ENCODE measurements at regions not wholly inside any gene's neighbourhood (a gene's known extent, or its start where the extent isn't known, plus 50 kb on each side); places are given as distances from the start of the nearest gene placed in this dataset.

GRCh38 chr9:3664044-3664443, 138.2 kb upstream of the RFX3 start:
- H3K27me3 ChIP-seq (ENCODE audit: control insufficient read depth in 2 of 2, insufficient read depth in 2 of 2, low read length in 2 of 2), result no peaks in the 10 kb centered on the region
- no peak overlapping the region for H3K9ac ChIP-seq (ENCODE audit: low read depth in 1 of 2, low read length in 2 of 2)
- H3K9me3 ChIP-seq (ENCODE audit: control insufficient read depth in 2 of 2, low read length in 2 of 2), result no peaks in the 10 kb centered on the region
- H3K36me3 ChIP-seq (ENCODE audit: control insufficient read depth in 2 of 2, insufficient read depth in 2 of 2, low read length in 2 of 2), result no peaks in the 10 kb centered on the region
- H3K27ac ChIP-seq (ENCODE audit: low read depth in 2 of 2, low read length in 2 of 2), result no peak overlapping the region
- no peak overlapping the region for H3K4me3 ChIP-seq (ENCODE audit: low read length in 2 of 2)
- no peaks in the 10 kb centered on the region for H3K4me1 ChIP-seq (ENCODE audit: control insufficient read depth in 2 of 2, insufficient read depth in 2 of 2, low read length in 2 of 2)

DNA sequence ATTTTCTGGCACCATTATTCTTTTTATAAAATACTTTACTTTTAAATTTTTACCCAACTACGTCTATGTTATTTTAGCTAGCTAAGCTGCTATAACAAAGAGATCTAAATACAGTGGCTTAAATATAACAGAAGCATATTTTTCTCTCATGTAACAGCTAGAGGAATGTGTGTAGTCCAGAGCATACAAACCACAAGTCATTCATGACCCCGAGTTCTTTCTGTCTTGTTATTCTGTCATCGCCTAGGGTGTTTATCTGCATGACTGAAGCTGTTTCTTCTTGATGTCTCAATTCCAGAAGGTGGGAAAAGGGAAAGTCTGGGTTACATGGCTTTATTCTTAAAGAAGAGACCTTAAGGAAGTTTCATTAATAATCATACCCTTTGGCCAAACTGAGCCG, 136.9 kb upstream of the RFX3 start:
- no peaks in the 10 kb centered on the region for H3K4me1 ChIP-seq (ENCODE audit: control insufficient read depth in 2 of 2, insufficient read depth in 2 of 2, low read length in 2 of 2)
- H3K36me3 ChIP-seq (ENCODE audit: control insufficient read depth in 2 of 2, insufficient read depth in 2 of 2, low read length in 2 of 2), result no peaks in the 10 kb centered on the region
- H3K4me3 ChIP-seq (ENCODE audit: low read length in 2 of 2), result no peak overlapping the region
- no peak overlapping the region for H3K27ac ChIP-seq (ENCODE audit: low read depth in 2 of 2, low read length in 2 of 2)
- H3K27me3 ChIP-seq (ENCODE audit: control insufficient read depth in 2 of 2, insufficient read depth in 2 of 2, low read length in 2 of 2), result no peaks in the 10 kb centered on the region
- no peaks in the 10 kb centered on the region for H3K9me3 ChIP-seq (ENCODE audit: control insufficient read depth in 2 of 2, low read length in 2 of 2)
- H3K9ac ChIP-seq (ENCODE audit: low read depth in 1 of 2, low read length in 2 of 2), result no peak overlapping the region

DNA sequence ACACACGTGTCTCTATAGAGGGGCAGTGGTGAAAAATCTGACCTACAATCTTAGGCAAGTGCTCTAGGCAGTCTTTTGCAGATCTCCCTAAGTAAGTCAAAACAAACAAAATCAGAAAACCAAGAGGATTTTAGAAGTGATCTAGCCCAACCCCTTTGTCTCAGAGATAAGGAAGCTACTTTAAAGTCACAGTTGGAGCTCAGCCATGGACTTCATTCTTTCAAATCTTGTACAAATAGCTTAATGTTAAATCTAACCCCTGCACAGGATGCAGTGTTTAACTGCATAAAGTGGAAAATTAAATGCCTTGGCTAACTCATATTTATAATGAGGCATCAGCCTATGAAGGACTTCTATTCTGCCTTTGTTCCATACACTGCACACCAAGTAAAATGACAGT, 135.1 kb upstream of the RFX3 start:
- H3K36me3 ChIP-seq (ENCODE audit: control insufficient read depth in 2 of 2, insufficient read depth in 2 of 2, low read length in 2 of 2), result no peaks in the 10 kb centered on the region
- no peak overlapping the region for H3K27ac ChIP-seq (ENCODE audit: low read depth in 2 of 2, low read length in 2 of 2)
- no peaks in the 10 kb centered on the region for H3K4me1 ChIP-seq (ENCODE audit: control insufficient read depth in 2 of 2, insufficient read depth in 2 of 2, low read length in 2 of 2)
- H3K4me3 ChIP-seq (ENCODE audit: low read length in 2 of 2), result no peak overlapping the region
- H3K9me3 ChIP-seq (ENCODE audit: control insufficient read depth in 2 of 2, low read length in 2 of 2), result no peaks in the 10 kb centered on the region
- no peaks in the 10 kb centered on the region for H3K27me3 ChIP-seq (ENCODE audit: control insufficient read depth in 2 of 2, insufficient read depth in 2 of 2, low read length in 2 of 2)
- no peak overlapping the region for H3K9ac ChIP-seq (ENCODE audit: low read depth in 1 of 2, low read length in 2 of 2)

GRCh38 chr9:3659647-3660046, 133.8 kb upstream of the RFX3 start:
- no peaks in the 10 kb centered on the region for H3K36me3 ChIP-seq (ENCODE audit: control insufficient read depth in 2 of 2, insufficient read depth in 2 of 2, low read length in 2 of 2)
- no peaks in the 10 kb centered on the region for H3K9me3 ChIP-seq (ENCODE audit: control insufficient read depth in 2 of 2, low read length in 2 of 2)
- no peaks in the 10 kb centered on the region for H3K27me3 ChIP-seq (ENCODE audit: control insufficient read depth in 2 of 2, insufficient read depth in 2 of 2, low read length in 2 of 2)
- H3K4me3 ChIP-seq (ENCODE audit: low read length in 2 of 2), result no peak overlapping the region
- H3K4me1 ChIP-seq (ENCODE audit: control insufficient read depth in 2 of 2, insufficient read depth in 2 of 2, low read length in 2 of 2), result no peaks in the 10 kb centered on the region
- H3K9ac ChIP-seq (ENCODE audit: low read depth in 1 of 2, low read length in 2 of 2), result no peak overlapping the region
- no peak overlapping the region for H3K27ac ChIP-seq (ENCODE audit: low read depth in 2 of 2, low read length in 2 of 2)

DNA sequence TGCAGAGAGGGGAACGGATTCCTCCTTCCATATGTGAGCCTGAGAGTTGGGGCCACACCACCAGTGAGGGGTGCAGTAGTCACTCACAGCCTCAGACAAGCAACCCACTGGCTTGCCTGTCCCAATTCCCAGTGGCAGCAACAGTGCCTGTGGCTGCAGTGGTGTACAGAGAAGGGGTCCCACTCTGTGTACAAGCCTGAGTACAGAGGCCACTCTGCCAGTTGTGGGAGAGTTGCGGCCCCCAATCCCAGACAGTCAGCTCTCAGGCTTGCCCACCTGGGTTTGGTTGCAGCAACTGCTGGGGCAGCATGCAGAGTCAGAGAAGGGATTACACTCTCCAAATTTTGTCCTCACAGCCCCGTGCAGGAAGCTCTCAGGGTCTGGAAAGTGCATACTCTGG, 133.2 kb upstream of the RFX3 start:
- Histone ChIP-seq H3K27ac (ENCODE audit: low read depth in 2 of 2, low read length in 2 of 2) (no peak overlapping the region), H3K4me1 (ENCODE audit: control insufficient read depth in 2 of 2, insufficient read depth in 2 of 2, low read length in 2 of 2) (no peaks in the 10 kb centered on the region), H3K4me3 (ENCODE audit: low read length in 2 of 2) (no peak overlapping the region), H3K9me3 (ENCODE audit: control insufficient read depth in 2 of 2, low read length in 2 of 2) (no peaks in the 10 kb centered on the region), H3K9ac (ENCODE audit: low read depth in 1 of 2, low read length in 2 of 2) (no peak overlapping the region), H3K36me3 (ENCODE audit: control insufficient read depth in 2 of 2, insufficient read depth in 2 of 2, low read length in 2 of 2) (no peaks in the 10 kb centered on the region), H3K27me3 (ENCODE audit: control insufficient read depth in 2 of 2, insufficient read depth in 2 of 2, low read length in 2 of 2) (no peaks in the 10 kb centered on the region)

DNA sequence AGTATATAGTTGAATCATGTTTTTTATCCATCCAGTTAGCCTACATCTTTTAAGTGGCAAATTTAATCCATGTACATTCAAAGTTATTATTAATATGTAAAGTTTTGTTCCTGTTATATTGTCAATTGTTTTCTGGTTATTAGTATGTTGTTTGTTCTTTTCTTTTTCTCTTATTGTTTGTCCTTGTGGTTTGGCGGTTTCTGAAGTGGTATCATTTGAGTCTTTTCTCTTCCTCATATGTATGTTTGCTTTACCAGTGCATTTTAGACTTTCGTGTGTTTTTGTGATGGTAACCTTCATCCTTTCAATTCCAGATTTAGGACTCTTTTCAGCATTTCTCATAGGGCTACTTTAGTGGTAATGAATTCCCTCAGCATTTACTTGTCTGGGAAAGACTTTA, 130.4 kb upstream of the RFX3 start:
- Histone ChIP-seq H3K9me3 (ENCODE audit: control insufficient read depth in 2 of 2, low read length in 2 of 2) (no peaks in the 10 kb centered on the region), H3K4me3 (ENCODE audit: low read length in 2 of 2) (no peak overlapping the region), H3K36me3 (ENCODE audit: control insufficient read depth in 2 of 2, insufficient read depth in 2 of 2, low read length in 2 of 2) (no peaks in the 10 kb centered on the region), H3K9ac (ENCODE audit: low read depth in 1 of 2, low read length in 2 of 2) (no peak overlapping the region), H3K27ac (ENCODE audit: low read depth in 2 of 2, low read length in 2 of 2) (no peak overlapping the region), H3K4me1 (ENCODE audit: control insufficient read depth in 2 of 2, insufficient read depth in 2 of 2, low read length in 2 of 2) (no peaks in the 10 kb centered on the region), H3K27me3 (ENCODE audit: control insufficient read depth in 2 of 2, insufficient read depth in 2 of 2, low read length in 2 of 2) (no peaks in the 10 kb centered on the region)

GRCh38 chr9:3650994-3651622, 125.3 kb upstream of the RFX3 start:
- Histone ChIP-seq H3K4me3 (ENCODE audit: low read length in 2 of 2) (no peak overlapping the region), H3K4me1 (ENCODE audit: control insufficient read depth in 2 of 2, insufficient read depth in 2 of 2, low read length in 2 of 2) (no peaks in the 10 kb centered on the region), H3K27me3 (ENCODE audit: control insufficient read depth in 2 of 2, insufficient read depth in 2 of 2, low read length in 2 of 2) (no peaks in the 10 kb centered on the region), H3K36me3 (ENCODE audit: control insufficient read depth in 2 of 2, insufficient read depth in 2 of 2, low read length in 2 of 2) (no peaks in the 10 kb centered on the region), H3K9me3 (ENCODE audit: control insufficient read depth in 2 of 2, low read length in 2 of 2) (no peaks in the 10 kb centered on the region), H3K9ac (ENCODE audit: low read depth in 1 of 2, low read length in 2 of 2) (no peak overlapping the region), H3K27ac (ENCODE audit: low read depth in 2 of 2, low read length in 2 of 2) (no peak overlapping the region)

GRCh38 chr9:3648722-3649246, 123.0 kb upstream of the RFX3 start:
- no peaks in the 10 kb centered on the region for H3K9me3 ChIP-seq (ENCODE audit: control insufficient read depth in 2 of 2, low read length in 2 of 2)
- no peaks in the 10 kb centered on the region for H3K4me1 ChIP-seq (ENCODE audit: control insufficient read depth in 2 of 2, insufficient read depth in 2 of 2, low read length in 2 of 2)
- H3K36me3 ChIP-seq (ENCODE audit: control insufficient read depth in 2 of 2, insufficient read depth in 2 of 2, low read length in 2 of 2), result no peaks in the 10 kb centered on the region
- H3K4me3 ChIP-seq (ENCODE audit: low read length in 2 of 2), result no peak overlapping the region
- H3K9ac ChIP-seq (ENCODE audit: low read depth in 1 of 2, low read length in 2 of 2), result no peak overlapping the region
- H3K27me3 ChIP-seq (ENCODE audit: control insufficient read depth in 2 of 2, insufficient read depth in 2 of 2, low read length in 2 of 2), result no peaks in the 10 kb centered on the region
- H3K27ac ChIP-seq (ENCODE audit: low read depth in 2 of 2, low read length in 2 of 2), result no peak overlapping the region

DNA sequence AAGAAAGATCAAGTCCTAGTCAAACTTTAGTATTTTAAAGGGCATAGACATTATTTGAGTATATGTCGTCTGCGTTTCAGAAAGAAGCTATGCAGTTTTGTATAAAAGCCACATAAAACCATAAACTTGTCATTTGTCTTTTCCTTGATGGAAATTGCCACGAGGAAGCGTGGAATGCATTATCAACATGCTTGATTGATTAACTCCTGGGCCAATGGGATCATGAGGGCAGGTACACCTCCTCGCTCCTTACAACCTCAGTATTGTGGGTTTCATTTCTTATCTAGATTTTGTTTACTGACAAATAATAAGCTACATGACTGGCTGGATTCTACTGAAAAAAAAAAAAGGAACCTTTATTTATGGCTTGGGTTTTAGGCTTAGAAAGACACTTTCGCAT, 122.5 kb upstream of the RFX3 start:
- Histone ChIP-seq H3K36me3 (ENCODE audit: control insufficient read depth in 2 of 2, insufficient read depth in 2 of 2, low read length in 2 of 2) (no peaks in the 10 kb centered on the region), H3K4me1 (ENCODE audit: control insufficient read depth in 2 of 2, insufficient read depth in 2 of 2, low read length in 2 of 2) (no peaks in the 10 kb centered on the region), H3K4me3 (ENCODE audit: low read length in 2 of 2) (no peak overlapping the region), H3K27me3 (ENCODE audit: control insufficient read depth in 2 of 2, insufficient read depth in 2 of 2, low read length in 2 of 2) (no peaks in the 10 kb centered on the region), H3K9me3 (ENCODE audit: control insufficient read depth in 2 of 2, low read length in 2 of 2) (no peaks in the 10 kb centered on the region), H3K27ac (ENCODE audit: low read depth in 2 of 2, low read length in 2 of 2) (no peak overlapping the region), H3K9ac (ENCODE audit: low read depth in 1 of 2, low read length in 2 of 2) (no peak overlapping the region)

DNA sequence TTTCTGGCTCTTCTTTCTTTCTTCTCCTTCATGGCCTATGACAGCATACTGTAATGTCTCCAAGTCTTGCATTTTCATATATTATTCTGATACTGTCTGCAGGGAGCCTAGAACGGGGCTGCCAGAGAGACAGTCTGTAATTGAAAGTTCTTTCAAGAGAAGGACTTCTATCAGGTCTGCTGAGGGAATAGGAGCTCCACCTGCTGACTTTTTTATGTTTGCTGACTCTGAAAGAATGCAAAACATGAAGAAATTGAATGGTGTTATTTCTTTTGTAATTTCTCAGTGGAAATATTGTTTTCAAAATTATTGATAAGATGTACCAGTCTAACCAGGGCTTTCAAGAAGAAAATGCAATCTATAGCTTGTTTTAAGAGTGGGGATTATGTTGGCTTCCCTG, 121.9 kb upstream of the RFX3 start:
- no peaks in the 10 kb centered on the region for H3K36me3 ChIP-seq (ENCODE audit: control insufficient read depth in 2 of 2, insufficient read depth in 2 of 2, low read length in 2 of 2)
- no peaks in the 10 kb centered on the region for H3K27me3 ChIP-seq (ENCODE audit: control insufficient read depth in 2 of 2, insufficient read depth in 2 of 2, low read length in 2 of 2)
- no peak overlapping the region for H3K27ac ChIP-seq (ENCODE audit: low read depth in 2 of 2, low read length in 2 of 2)
- no peaks in the 10 kb centered on the region for H3K9me3 ChIP-seq (ENCODE audit: control insufficient read depth in 2 of 2, low read length in 2 of 2)
- H3K4me1 ChIP-seq (ENCODE audit: control insufficient read depth in 2 of 2, insufficient read depth in 2 of 2, low read length in 2 of 2), result no peaks in the 10 kb centered on the region
- no peak overlapping the region for H3K9ac ChIP-seq (ENCODE audit: low read depth in 1 of 2, low read length in 2 of 2)
- H3K4me3 ChIP-seq (ENCODE audit: low read length in 2 of 2), result no peak overlapping the region

DNA sequence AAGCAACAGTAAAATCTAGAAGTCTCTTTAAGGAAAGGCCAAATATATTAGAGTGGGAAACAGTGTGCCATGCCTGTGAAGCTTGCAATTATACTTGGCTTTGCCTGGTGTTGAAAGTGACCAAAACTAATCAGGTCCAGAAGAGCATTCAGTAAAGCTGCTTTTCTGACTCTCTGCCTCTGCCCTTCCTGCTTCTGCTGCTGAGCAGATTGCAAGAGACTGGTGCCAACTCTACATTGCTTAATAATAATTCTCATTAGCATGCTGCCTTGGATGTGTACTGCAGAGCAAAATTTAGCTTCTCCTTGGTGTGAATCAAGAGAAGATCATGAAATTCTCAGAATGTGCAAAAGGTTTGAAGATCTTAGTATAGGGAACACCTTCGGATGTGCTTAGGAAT, 120.4 kb upstream of the RFX3 start:
- H3K27ac ChIP-seq (ENCODE audit: low read depth in 2 of 2, low read length in 2 of 2), result no peak overlapping the region
- no peak overlapping the region for H3K4me3 ChIP-seq (ENCODE audit: low read length in 2 of 2)
- no peaks in the 10 kb centered on the region for H3K36me3 ChIP-seq (ENCODE audit: control insufficient read depth in 2 of 2, insufficient read depth in 2 of 2, low read length in 2 of 2)
- H3K4me1 ChIP-seq (ENCODE audit: control insufficient read depth in 2 of 2, insufficient read depth in 2 of 2, low read length in 2 of 2), result no peaks in the 10 kb centered on the region
- no peak overlapping the region for H3K9ac ChIP-seq (ENCODE audit: low read depth in 1 of 2, low read length in 2 of 2)
- no peaks in the 10 kb centered on the region for H3K27me3 ChIP-seq (ENCODE audit: control insufficient read depth in 2 of 2, insufficient read depth in 2 of 2, low read length in 2 of 2)
- no peaks in the 10 kb centered on the region for H3K9me3 ChIP-seq (ENCODE audit: control insufficient read depth in 2 of 2, low read length in 2 of 2)
